SK-N-DZ (cell line): ENCODE measurements at regions not wholly inside any gene's neighbourhood (a gene's known extent, or its start where the extent isn't known, plus 50 kb on each side); places are given as distances from the start of the nearest gene placed in this dataset.

ENCODE experiments used
- DNase-seq: peaks from one replicate; pipeline ENCODE4 v3.0.0-alpha.2; 2015; ENCODE audit warnings: low spot score

DNA sequence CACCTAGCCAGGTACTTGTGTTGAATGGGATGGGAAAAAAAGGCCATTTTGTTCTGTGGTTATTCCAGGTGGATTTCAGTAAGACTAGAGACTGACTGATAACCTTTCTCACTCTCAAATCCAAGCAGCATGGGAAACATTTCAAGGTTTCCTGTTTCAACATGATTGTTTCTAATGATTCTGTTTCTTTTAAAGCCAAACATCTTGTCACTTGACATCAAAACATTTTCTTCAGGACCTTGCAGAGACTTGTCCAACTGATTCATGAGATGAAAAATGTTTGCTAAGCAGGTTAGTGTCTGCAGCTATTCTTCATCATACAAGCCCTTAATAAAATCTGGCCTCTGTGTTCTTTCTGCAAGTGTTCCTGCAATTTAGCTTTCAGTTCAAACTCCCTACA lies 456.5 kb upstream of the CWC22 start:
- no peak for DNase-seq

- no peak for DNase-seq
These were observed 454.7 kb upstream of the CWC22 start for GRCh38 chr2:180461761-180462160.

DNA sequence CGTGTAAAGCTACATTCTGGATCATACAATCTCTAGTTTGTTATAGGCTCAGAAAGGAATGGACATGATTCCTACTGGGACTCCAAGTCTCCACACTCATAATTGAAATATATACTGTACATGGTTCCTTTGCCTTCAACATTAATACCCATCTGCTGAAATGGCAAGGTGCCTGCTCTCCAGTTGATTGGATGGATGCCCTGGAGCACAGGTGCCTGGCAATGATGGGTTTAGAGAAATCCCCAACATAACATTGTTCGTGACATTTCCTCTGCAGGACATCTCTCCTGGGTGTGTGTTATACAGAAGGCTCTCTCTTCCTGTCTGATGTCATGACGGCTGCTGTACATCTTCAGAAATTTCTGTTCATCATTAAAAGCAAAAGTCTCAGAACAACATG lies 449.7 kb upstream of the CWC22 start:
- DNase-seq = no peak

GRCh38 chr2:180450841-180451240 lies 443.7 kb upstream of the CWC22 start:
- no peak for DNase-seq

DNA sequence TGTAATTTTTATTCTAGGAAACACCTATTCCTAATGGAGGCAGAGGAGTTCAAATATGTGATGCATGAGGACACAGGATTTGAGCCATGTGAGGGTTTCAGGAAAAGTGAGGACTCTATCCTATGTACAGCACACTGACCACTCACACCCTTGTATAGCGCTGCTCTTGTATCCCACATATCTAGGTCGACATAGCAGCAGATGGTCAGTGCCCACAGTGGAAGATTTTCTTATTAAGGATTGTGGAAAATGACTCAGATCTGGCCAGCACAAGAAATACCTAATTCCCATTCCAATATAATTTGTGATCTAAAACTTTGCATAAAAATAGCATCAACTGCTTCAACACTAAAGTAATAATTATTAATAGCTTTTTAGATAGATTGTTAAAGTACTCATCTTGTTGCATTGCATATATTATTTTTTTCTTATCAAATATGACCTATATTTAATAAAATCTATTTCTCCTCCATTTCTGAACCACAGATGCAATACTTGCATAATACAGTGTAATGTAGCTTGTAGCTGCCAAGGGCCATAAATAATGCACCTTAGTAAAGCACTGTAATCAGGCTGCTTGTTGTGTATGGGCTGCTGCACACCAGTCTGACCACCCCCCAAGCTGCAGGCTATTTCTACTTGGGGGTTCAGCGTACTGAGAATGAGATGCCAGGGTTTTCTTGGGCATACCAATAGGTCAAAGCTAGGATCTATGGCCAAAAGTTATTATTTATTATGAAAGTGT lies 442.2 kb upstream of the CWC22 start:
- DNase-seq = no peak

DNA sequence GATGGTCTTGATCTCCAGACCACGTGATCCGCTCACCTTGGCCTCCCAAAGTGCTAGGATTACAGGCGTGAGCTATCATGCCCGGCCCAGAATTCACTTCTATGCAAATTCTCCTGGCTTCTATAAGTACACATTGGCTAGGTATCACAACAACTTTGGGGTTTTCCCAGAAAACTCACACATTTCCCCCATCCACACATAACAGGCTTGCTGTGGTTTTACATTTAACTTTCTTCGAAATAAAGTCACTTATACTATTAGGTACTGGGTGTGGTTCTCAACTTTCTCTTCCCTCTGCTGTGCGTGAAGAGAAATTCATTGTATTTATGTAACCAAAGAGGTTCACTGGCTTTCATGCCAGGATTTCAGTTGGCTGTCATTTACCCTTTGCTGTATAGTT lies 439.4 kb upstream of the CWC22 start:
- DNase-seq = no peak

GRCh38 chr2:180443888-180444287 lies 436.8 kb upstream of the CWC22 start:
- DNase-seq = no peak

GRCh38 chr2:180442860-180443644 lies 436.0 kb upstream of the CWC22 start:
- no peak for DNase-seq

DNA sequence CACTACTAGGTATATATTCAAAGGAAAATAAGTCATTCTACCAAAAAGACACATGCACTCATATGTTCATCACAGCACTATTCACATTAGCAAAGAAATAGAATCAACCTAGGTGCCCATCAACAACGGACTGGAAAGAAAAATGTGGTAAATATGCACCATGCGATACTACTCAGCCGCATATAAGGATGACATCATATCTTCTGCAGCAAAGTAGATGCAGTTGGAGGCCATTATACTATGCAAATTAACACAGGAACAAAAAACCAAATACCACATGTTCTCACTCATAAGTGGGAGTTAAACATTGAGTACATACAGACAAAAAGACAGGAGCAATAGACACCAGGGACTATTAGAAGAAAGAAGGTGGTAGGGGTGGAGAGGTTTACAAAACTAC lies 412.1 kb upstream of the CWC22 start:
- no peak for DNase-seq

GRCh38 chr2:180416627-180417026 lies 409.5 kb upstream of the CWC22 start:
- peak; percentile 66 for DNase-seq

DNA sequence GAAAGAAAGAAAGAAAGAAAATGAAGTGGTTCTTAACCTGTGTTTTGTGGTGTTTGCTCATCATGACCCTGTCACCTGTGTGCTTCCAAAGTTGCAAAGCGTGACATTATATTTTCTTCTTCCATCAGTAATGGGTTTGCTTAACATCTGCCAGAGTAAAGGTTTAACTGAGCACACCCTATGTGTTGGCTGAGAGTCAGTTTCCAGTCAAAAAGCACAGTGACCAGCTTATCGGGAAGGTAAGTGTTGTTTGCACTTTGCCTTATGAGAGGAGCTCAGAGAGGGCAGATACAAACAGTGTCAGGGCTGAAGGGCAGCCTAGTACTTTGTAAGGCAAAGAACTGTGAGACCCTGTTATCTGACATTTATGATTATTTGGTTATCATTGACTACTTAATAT lies 406.2 kb upstream of the CWC22 start:
- no peak for DNase-seq

GRCh38 chr2:180412219-180412618 lies 405.1 kb upstream of the CWC22 start:
- no peak for DNase-seq

- no peak for DNase-seq
These were observed 404.6 kb upstream of the CWC22 start for GRCh38 chr2:180411661-180412060.

- DNase-seq = no peak
These were observed 399.6 kb upstream of the CWC22 start for GRCh38 chr2:180406687-180407086.

DNA sequence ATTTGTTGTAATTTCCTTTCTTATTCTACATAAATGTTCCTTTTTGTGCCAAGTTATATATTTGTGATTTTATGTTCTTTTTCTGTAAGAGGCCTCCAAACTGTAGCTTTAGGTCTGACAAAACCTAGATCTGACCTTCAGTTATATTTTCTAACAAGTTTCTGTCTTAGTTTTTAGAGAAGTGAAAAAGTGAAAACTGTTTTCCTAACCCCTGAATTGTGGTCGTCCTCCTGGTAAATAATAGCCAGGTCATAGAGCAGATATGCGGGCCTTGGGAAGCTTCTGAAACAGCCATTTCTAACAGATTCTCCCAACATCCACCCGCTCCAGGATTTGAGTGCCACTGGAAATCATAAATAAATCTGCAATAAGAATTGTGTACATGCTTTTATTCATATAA lies 398.4 kb upstream of the CWC22 start:
- no peak for DNase-seq

DNA sequence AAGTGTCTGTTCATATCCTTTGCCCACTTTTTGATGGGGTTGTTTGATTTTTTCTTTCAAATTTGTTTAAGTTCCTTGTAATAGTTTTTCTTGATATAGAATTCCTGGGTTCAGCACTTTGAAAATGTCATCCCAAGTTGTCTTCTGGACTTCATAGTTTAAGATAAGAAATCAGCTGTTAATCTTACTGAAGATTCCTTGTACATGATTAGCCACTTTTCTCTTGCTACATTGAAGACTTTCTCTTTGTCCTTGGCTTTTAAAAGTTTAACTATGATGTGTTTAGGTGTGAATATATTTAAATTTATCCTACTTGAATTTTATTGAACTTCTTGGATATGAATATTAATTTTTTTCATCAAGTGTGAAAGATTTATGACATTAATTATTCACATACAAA lies 387.2 kb upstream of the CWC22 start:
- DNase-seq = no peak

DNA sequence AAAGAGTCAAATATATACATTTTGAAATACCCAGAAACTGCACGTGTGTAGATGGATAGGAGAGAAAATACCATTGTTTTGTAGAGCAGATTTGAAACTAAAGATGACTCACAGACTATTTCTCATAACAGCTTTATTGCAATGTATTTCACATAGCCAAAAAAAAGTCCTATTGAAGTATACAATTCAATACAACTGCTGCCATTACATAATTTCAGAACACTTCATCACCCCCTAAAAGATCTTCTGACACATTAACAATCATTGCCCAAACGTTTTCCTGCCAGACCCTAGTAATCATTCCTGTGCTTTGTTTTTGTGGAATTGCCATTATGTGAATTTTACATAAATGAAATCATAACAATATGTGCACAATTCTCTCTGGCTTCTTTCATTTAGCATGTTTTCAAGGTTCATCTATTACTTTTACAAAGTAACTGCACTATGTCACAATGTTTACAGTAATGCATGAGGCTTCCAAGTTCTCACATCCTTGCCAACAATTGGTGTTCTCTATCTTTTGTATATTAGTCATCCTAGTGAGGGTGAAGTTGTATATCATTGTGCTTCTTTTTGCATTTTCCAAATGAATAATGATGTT lies 378.6 kb upstream of the CWC22 start:
- DNase-seq = no peak

- DNase-seq = no peak
These were observed 369.0 kb upstream of the CWC22 start for GRCh38 chr2:180376066-180376465.

- DNase-seq = no peak
These were observed 367.6 kb upstream of the CWC22 start for GRCh38 chr2:180374502-180375281.

- no peak for DNase-seq
These were observed 363.6 kb upstream of the CWC22 start for GRCh38 chr2:180370511-180371205.

- DNase-seq = no peak
These were observed 361.8 kb upstream of the CWC22 start for GRCh38 chr2:180368881-180369280.
